GM20000 (cell line): ENCODE measurements at regions not wholly inside any gene's neighbourhood (a gene's known extent, or its start where the extent isn't known, plus 50 kb on each side); places are given as distances from the start of the nearest gene placed in this dataset.

Experiments used
- DNase-seq: peaks from one replicate; pipeline ENCODE4 v3.0.0; 2012; ENCODE audit warnings: low spot score
- TF ChIP-seq, protein P1 (sequence below): IDR thresholded peaks from 2 replicates; pipeline ENCODE4 v1.5.1; 2012; ENCODE audit warnings: mild to moderate bottlenecking, control low read depth; ENCODE audit errors: extremely low read depth, missing control alignments

DNA sequence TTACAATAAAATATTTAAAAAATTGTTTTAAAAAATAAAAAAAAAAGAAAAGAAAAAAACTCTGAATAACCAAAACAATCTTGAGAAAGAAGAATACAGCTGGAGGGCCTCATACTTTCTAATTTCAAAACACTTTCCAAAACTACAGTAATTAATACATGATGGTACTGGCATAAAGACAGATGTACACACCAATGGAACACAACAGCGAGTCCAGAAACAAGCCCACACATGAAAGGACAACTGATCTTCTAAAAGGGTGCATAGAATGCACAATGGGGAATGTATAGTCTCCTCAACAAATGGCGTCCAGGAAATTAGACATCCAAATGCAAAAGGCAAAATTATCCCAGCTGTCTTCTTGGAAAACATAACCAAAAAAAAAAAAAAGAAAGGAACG is 99.6 kb downstream of the LURAP1L start:
- TF ChIP-seq, protein P1, sequence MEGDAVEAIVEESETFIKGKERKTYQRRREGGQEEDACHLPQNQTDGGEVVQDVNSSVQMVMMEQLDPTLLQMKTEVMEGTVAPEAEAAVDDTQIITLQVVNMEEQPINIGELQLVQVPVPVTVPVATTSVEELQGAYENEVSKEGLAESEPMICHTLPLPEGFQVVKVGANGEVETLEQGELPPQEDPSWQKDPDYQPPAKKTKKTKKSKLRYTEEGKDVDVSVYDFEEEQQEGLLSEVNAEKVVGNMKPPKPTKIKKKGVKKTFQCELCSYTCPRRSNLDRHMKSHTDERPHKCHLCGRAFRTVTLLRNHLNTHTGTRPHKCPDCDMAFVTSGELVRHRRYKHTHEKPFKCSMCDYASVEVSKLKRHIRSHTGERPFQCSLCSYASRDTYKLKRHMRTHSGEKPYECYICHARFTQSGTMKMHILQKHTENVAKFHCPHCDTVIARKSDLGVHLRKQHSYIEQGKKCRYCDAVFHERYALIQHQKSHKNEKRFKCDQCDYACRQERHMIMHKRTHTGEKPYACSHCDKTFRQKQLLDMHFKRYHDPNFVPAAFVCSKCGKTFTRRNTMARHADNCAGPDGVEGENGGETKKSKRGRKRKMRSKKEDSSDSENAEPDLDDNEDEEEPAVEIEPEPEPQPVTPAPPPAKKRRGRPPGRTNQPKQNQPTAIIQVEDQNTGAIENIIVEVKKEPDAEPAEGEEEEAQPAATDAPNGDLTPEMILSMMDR: no peak
- DNase-seq: no peak

DNA sequence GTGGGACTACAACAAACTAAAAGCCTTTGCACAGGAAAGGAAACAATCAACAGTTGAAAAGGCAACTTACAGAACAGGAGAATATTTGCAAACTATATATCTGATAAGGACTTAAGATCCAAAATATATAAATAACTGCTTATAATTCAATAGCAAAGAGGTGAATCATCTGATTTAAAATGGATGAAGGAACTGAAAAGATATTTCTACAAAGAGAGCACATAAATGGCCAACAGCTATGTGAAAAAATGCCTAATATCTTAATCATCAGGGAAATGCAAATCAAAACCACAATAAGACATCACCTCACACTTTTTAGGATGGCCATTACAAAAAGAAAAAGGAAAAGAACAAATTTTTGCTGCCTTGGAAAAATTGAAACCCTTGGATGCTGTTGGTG is 100.4 kb downstream of the LURAP1L start:
- DNase-seq: no peak
- TF ChIP-seq, protein P1: no peak

GRCh38 chr9:12876872-12877271 is 102.1 kb downstream of the LURAP1L start:
- TF ChIP-seq, protein P1: no peak
- DNase-seq: no peak

GRCh38 chr9:12878351-12878978 is 103.6 kb downstream of the LURAP1L start:
- no peak for DNase-seq
- TF ChIP-seq, protein P1: no peak

DNA sequence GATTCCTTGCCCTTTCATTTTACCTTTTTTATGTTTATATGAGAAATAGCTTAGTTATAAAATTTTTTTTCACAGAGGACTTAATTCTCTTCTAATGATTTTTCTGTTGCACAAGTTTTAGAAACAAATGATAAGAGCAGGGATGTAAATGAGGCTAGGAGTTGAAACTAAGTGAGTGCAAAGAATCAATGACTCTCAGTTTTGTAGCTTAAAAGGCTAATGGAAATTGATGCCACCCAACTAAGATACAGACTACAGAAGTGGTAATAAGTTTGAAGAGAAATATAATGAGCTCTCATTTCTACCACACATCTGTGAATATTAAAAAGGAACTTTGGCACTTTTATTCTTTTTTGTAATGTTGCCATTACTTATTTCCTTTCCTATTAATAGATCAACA is 105.1 kb downstream of the LURAP1L start:
- DNase-seq: no peak

DNA sequence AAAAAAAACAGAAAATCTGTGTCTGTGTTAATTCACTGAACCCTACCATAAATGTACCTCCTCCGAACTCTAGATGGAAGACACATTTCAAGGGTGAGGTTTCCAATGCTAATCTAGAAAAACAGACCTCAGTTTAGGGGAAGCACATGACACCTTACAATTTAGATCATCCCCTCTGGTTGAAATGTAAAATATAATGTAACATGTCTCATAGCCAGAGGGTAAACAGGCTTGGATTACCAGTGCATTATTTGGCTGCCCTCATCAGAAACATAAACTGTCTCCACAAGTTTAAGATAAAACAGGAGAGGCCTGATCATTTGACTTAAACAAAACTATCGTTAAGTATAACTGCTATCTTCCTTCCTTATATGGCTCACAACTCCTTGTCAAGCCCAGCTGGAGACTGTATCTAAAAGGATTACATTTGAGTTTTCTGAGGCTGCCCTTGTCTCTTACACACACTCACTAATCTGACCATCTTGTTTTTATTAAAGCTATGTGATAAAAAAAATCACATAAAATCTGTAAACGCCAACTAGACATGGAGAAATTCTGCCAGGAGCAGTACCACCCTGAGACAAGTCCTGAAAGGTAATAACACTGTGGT is 105.7 kb downstream of the LURAP1L start:
- DNase-seq: no peak

More for the DNA sequence above, 105.1 kb downstream of the LURAP1L start:
- TF ChIP-seq, protein P1: no peak

DNA sequence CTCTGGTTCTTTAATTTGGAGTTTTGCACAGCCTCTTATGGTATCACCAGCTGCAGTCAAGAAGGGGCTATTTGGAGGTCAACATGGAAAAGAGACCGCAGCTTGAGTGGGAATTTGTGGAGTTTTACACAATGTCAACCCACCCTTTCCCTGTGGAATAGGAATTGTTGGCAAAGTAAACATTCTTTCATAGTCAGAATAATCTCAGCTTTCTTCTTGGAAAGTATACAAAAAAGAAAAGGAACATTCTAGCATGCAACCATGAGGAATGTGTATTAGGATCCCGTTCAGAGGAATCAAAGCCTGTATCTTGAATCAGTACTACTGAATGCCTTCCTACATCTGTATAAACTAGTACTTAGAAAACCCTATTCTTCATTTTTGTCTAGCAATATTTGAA is 107.6 kb downstream of the LURAP1L start:
- no peak for DNase-seq
- TF ChIP-seq, protein P1: no peak

More for the DNA sequence above, 105.7 kb downstream of the LURAP1L start:
- TF ChIP-seq, protein P1: no peak
